Stomach (tissue), 4 donors: ENCODE measurements at regions not wholly inside any gene's neighbourhood (a gene's known extent, or its start where the extent isn't known, plus 50 kb on each side); places are given as distances from the start of the nearest gene placed in this dataset.
"Not testable (repeated sequence)": the region's sequence is repeated elsewhere in the genome, so short reads cannot be mapped to it uniquely, and the experiment has no call there.

ENCODE experiments used
- EP300 ChIP-seq: sonication (generic); formaldehyde crosslinking; IDR thresholded peaks from one replicate; pipeline ENCODE4 v1.6.1; 2017; ENCODE audit warnings: antibody characterized with exemption
- POLR2A ChIP-seq, 4 donors: fragments of 450-650 bp; IDR thresholded peaks; one replicate each; pipeline ENCODE4 v1.6.1; 2016; ENCODE audit warnings: antibody characterized with exemption in 4 of 4, control low read depth in 2 of 4, mild to moderate bottlenecking in 1 of 4, moderate library complexity in 1 of 4
- POLR2AphosphoS5 ChIP-seq, 3 donors: sonication (generic); formaldehyde crosslinking; IDR thresholded peaks; one replicate each; pipeline ENCODE4 v1.6.1; 2016; ENCODE audit warnings: antibody characterized with exemption in 3 of 3
- TF ChIP-seq, protein P1 (sequence below), 7 experiments: fragments of 450-650 bp in 4 of 7; fragments of 200-600 bp in 3 of 7; sonication (generic) in 3 of 7; IDR thresholded peaks; one replicate each; pipeline ENCODE4 v1.5.1; 2016 to 2019; ENCODE audit warnings: antibody characterized with exemption in 7 of 7, control low read depth in 2 of 7, mild to moderate bottlenecking in 1 of 7

DNA sequence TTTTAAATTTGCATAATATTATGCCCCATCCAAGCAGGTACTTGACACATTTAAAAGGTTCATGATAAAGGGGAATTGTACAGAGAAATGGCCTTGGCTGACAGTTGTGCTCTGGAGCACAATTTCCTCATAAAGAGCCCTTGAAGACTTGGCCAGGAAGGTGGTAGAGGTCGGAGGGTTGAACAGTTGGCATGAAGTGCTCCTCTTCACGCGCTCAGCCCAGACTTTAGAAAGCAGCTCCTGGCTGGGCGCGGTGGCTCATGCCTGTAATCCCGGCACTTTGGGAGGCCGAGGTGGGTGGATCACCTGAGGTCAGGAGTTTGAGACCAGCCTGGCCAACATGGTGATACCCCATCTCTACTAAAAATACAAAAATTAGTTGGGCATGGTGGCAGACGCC, 72.6 kb upstream of the SLC24A4 start:
- TF ChIP-seq, protein P1, sequence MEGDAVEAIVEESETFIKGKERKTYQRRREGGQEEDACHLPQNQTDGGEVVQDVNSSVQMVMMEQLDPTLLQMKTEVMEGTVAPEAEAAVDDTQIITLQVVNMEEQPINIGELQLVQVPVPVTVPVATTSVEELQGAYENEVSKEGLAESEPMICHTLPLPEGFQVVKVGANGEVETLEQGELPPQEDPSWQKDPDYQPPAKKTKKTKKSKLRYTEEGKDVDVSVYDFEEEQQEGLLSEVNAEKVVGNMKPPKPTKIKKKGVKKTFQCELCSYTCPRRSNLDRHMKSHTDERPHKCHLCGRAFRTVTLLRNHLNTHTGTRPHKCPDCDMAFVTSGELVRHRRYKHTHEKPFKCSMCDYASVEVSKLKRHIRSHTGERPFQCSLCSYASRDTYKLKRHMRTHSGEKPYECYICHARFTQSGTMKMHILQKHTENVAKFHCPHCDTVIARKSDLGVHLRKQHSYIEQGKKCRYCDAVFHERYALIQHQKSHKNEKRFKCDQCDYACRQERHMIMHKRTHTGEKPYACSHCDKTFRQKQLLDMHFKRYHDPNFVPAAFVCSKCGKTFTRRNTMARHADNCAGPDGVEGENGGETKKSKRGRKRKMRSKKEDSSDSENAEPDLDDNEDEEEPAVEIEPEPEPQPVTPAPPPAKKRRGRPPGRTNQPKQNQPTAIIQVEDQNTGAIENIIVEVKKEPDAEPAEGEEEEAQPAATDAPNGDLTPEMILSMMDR (IDR thresholded peaks at IDR 0.05) = not testable (repeated sequence)
- not testable (repeated sequence) for TF ChIP-seq POLR2A (IDR thresholded peaks at IDR 0.05); POLR2AphosphoS5 (IDR thresholded peaks at IDR 0.05); EP300
